ENCODE measurements at regions not wholly inside any gene's neighbourhood (a gene's known extent, or its start where the extent isn't known, plus 50 kb on each side); places are given as distances from the start of the nearest gene placed in this dataset.

GRCh38 chr11:8321876-8322275, 58.2 kb upstream of the LMO1 start:
- no peak for DNase-seq

GRCh38 chr11:8320076-8320475, 56.4 kb upstream of the LMO1 start:
- DNase-seq = no peak

- DNase-seq = peak; percentile 22
These were observed 54.9 kb upstream of the LMO1 start for GRCh38 chr11:8318536-8318935.

- DNase-seq = no peak
These were observed 53.5 kb upstream of the LMO1 start for GRCh38 chr11:8317159-8317558.

GRCh38 chr11:8315954-8316353, 52.3 kb upstream of the LMO1 start:
- DNase-seq = no peak

- no peak for DNase-seq
These were observed 51.8 kb upstream of the LMO1 start for GRCh38 chr11:8315463-8315862.

- DNase-seq = no peak
These were observed 51.2 kb upstream of the LMO1 start for GRCh38 chr11:8314916-8315315.

GRCh38 chr11:8313504-8314090, 49.9 kb upstream of the LMO1 start:
- no peak for DNase-seq

Data from hematopoietic multipotent progenitor cell treated with erythropoietin and hydrocortisone succinate and interleukin-3 and kit ligand, for 6 days (in vitro differentiated cells).